GM19351 (cell line): ENCODE measurements at regions not wholly inside any gene's neighbourhood (a gene's known extent, or its start where the extent isn't known, plus 50 kb on each side); places are given as distances from the start of the nearest gene placed in this dataset.
"Not testable (repeated sequence)": the region's sequence is repeated elsewhere in the genome, so short reads cannot be mapped to it uniquely, and the experiment has no call there.

Experiments
- ATAC-seq: cut with Tn5 transposase; IDR thresholded peaks from one replicate; pipeline ENCODE4 v1.9.1; 2021; ENCODE audit warnings: mild to moderate bottlenecking, moderate library complexity; ENCODE audit not compliant: unreplicated experiment

DNA sequence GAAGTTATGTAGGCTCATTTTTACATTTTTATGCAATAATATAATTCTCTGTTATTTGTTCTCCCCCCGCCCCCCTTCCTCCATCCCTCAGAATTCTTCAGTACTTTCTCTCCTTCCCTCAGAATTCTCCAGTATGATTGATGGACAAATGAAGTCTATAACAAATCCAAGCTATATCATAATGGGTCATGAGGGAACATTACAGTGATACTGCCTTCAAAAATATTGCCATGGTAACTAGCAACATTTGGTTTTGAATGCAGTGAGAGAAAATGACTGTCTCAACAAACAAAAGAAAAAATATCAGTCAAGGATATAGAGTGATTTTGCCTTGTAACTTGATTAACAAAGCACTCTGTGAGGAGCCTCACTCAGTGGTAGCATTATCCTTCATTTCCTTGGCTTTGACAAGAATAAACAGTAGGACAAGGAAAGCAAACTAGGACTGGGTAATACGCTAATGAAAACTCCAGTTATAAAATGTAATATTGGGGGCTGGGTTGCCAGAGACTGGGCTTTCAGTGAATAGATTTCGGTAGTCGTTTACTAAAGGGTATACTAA is 392.9 kb upstream of the CRIM1 start:
- ATAC-seq, result no peak

DNA sequence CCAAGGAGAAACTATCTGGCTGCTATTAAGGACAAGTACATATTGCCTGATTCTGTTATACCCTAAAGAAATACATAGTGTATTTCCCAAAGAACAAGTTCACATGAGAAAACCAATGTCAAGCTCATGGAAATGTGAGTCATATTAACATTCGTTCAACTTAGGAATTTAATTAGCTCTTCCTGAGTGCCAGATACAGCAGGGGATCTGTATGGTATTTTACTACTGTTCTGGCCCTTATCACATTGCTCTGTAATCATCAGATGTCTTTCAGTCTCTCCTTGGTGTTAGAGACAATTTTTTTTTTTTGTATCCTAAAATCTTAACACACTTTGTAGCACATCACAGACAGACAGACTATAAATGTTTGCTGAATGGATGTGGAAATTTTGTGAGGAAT is 395.0 kb upstream of the CRIM1 start:
- no peak for ATAC-seq

DNA sequence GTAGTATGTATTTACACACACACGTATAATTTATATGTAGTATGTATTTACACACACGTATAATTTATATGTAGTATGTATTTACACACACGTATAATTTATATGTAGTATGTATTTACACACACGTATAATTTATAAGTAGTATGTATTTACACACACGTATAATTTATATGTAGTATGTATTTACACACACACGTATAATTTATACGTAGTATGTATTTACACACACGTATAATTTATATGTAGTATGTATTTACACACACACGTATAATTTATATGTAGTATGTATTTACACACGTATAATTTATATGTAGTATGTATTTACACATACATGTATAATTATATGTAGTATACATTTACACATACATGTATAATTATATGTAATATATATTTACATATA is 398.5 kb upstream of the CRIM1 start:
- ATAC-seq, result not testable (repeated sequence)

DNA sequence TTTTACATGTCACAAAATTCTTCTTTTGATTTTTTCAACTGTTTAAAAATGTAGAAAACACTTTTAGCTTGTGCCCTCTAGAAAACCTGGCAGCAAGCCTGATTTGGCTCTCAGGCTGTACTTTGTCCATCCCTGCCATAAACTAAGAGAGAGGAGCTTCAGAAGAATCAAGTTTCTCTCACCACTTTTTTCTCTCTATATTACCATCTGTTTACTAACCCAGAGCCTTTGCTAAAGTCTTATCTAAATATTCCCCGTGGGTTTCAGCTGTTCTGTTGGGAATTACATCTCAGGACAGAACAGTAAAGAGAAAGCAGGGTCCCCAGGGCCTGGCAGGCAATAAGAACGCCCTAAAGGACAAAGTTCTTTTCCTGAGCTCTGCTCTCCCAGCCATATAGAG is 409.1 kb upstream of the CRIM1 start:
- ATAC-seq, result no peak

DNA sequence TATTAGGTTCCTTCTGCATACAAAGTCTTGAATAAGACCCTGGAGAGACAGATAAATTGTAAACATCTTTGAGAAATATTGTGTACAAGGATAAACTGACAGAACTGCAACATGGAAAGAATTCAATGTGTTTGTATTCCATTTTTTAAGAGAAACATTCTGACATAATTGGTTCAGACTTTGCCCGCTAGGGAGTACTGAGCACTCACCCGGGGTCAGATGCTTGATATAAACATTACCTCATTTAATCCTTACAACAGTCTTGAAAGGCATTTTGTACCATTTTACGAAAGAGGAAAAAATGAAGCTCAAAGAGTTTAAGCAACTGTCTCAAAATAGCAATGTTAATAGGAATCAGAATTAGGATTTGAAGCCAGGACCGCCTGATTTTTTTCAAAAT is 416.7 kb upstream of the CRIM1 start:
- ATAC-seq, result no peak

DNA sequence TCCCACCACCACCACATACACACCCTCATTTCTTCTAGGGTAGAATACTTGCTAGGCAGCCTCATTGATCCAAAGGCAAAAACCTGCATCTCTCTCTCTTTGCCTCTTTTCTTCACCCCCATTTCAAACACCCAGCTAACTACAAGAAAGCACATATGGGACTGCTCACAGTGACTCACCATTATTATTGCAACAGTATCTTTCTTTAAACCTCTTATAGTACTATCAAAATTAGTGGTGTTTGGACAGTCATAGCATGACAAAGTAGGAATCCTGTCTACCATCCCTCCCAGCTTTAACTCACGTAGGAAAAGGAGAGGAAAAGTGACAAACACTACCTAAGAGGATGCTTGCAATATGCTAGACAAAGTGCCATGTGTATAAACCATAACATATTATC is 422.5 kb upstream of the CRIM1 start:
- no peak for ATAC-seq

DNA sequence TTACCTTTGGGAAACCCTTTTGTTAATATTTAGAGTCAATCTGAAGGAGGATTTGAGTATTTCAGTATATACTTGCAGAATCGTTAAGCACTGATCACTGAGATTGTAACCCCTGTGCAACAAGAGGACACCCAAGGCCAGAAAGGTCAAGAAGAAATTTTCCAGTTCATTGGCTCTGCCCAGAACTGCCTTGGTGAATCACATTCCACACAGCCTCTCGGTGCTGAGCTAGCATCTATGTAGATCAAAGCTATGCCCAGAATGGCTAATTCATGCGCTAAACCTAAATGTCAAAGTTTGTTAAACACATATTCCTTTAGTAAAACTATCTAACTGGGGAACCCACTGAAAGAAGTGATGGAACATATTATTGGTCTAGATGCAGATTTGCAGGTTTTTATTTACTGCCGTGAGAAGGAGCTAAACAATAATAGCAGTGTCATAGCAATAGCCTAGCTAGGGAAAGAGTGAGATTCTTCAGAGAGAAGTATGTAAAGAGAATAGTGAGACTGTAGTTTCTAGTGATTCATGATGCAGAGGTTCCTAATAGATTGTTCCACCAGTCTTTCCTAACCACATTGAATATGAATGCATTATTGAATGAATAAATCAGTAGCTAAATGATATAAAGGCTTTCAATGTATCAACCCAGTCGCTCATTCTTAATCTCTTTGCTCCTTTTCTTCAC is 423.2 kb upstream of the CRIM1 start:
- ATAC-seq, result no peak

DNA sequence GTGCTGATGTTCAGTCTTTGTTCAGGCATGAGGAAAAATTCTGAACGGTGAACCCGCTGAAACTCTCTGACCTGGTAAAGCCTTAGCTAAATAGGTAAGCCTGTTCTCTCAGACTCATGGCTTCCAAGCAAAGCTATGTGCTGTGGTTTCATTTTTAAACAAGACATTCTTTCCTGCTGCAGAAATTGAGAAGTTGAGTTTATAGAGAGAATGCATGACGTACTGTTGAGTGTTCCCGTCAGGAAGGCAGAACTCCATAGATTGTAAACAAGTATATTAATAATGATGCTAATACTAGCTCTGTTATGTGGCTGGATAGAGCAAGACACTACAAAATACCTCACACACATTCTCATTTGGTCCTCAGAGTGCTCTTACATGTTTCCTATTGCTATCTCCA is 424.0 kb upstream of the CRIM1 start:
- ATAC-seq, result no peak

DNA sequence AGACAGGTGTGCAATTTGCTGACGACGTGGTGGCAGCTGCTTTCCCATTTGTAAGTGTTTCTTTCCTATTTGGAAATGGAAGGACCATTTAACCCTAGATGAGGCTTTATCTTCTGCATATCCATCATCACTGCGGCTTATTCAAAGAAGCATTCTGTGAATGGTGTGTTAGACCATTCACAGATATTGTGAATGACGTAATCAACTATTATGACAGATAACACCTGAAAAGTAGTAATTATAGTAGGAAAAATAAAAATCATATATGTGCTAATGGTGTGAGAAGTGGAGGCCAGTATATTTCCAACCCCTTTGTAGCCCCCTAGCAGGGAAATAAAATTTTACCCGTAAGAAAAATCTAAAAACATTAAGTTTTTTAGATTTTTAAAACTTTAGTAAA is 424.5 kb upstream of the CRIM1 start:
- ATAC-seq, result no peak

DNA sequence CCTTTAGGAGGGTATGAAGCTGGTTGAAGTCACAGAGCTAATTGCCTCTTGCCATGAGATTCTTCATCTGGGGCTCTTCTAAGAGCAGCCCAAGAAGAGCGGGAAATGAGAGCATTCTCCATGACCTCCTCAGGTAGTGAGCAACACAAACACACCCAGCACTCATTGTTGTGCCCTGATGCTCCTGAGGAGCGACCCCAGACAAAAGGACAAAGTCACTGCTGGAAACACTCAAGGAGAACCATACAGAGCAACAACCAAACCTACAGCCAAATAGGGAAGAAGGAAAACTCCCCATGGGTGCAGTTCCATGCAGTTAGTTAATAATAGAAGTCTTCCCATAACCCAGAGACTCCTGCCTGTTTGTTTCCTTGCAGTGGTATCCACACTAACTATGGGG is 426.0 kb upstream of the CRIM1 start:
- no peak for ATAC-seq

DNA sequence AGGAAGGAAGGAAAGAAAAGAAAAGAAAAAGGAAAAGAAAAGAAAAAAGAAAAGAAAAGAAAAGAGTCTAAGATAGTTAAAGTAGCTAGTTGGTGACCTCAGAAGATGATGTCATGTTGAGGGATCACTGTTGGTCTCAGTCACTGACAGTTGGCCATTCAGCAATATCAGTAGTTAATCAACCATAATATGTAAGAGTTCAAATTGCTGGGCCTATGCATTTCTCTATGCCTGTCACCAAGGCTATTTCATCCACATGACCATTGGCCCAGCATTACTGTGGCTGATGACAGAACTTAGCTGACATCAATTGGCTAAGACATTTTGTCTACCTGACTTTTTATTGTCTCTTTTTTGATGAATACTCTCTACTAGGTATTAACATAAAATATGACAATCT is 435.5 kb upstream of the CRIM1 start:
- no peak for ATAC-seq

DNA sequence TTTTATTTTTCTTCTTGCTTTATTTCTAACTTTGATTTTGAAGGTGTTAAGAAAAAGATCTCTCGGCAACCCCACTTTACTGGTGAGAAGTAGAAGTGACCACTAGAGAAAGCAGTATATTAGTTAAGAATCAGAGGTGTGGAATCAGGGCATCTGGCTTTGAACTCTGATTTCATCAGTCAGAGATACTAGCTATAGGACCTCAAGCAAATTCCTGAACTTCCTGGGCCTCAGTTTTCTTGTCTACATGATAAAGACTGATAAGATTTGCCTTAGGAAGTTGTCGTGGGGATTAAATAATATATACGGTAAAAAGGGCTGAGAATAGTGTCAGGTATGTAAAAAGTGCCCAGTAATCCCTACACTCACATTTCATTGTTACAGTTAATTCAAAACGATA is 440.3 kb upstream of the CRIM1 start:
- ATAC-seq, result no peak

DNA sequence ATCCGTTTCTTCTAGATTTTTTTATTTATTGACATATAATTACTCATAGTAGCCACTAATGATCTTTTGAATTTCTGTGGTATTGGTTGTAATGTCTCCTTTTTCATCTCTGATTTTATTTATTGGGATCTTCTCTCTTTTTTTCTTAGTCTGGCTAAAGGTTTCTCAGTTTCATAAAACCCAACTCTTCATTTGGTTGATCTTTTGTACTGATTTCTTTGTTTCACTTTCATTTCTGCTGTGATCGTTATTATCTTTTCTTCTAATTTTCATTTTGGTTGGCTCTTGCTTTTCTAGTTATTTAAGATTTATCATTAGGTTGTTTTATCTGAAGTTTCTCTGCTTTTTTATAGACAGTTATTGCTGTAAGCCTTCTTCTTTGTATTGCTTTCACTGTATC is 463.6 kb upstream of the CRIM1 start:
- peak; percentile 62 for ATAC-seq

DNA sequence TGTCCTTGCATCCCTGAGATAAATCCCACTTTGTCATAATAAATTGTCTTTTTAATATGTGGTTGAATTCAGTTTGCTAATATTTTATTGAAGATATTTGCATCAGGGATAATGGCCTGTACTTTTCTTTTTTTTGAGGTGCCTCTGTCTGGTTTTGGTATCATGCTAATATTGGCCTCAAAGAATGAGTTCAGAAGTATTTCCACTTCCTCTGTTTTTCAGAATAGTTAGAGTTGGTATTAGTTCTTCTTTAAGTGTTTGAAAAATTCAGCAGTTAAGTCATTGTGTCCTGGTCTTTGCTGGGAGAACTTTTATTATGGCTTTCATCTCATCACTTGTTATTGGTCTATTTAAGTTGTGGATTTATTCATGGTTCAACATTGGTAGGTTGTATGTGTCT is 464.1 kb upstream of the CRIM1 start:
- peak; percentile 63 for ATAC-seq

DNA sequence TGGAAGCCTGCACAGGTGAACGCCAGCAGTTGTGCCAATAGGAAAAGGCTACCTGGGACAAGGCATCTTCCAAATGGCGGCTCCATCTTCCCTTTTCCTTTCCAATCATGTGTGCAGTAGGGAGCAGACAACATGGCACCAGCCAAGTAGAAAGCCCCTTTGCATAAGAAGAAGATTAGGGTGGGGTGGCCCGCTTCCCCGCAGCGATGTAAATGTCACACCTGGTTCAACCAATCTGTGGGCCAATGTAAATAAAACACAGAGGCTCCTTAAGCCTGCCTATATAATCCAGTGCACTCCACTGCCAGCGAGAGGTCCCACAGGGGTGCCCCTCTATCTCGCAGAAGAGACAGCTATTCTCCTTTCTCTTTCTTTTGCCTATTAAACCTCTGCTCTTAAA is 468.4 kb upstream of the CRIM1 start:
- ATAC-seq, result no peak

DNA sequence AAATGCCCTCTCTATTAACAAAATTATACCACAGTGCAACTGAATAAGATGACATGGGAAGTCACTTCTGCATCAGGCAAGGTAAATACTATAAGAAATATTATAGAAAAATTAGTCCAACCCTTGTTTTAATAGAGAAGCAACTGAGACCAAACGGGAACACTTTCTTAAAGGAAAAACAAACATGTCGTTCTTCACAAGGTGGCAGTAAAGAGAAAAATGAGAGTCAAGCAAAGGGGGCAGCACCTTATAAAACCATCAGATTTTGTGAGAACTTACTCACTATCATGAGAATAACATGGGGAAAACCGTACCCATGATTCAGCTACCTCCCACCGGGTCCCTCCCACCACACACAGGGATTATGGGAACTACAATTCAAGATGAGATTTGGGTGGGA is 481.7 kb upstream of the CRIM1 start:
- ATAC-seq, result no peak

DNA sequence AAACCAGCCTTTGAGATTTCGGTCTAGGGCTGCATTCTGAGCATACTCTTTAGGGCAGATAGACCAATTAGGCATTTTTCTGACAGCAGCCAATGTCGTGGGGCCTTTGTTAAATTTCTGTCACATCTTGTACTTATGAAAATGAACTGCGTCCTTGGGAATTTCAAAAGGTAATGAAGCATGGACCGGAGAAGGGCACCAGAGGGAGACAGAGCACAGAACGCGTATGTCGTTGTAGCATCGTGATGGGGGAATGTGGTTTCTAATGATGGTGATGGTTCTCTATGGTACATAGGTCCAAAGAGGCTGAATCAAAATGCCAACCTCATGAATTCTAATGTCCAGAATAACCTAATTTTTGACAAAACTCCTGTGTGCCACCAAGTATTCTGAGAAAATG is 483.9 kb upstream of the CRIM1 start:
- no peak for ATAC-seq

DNA sequence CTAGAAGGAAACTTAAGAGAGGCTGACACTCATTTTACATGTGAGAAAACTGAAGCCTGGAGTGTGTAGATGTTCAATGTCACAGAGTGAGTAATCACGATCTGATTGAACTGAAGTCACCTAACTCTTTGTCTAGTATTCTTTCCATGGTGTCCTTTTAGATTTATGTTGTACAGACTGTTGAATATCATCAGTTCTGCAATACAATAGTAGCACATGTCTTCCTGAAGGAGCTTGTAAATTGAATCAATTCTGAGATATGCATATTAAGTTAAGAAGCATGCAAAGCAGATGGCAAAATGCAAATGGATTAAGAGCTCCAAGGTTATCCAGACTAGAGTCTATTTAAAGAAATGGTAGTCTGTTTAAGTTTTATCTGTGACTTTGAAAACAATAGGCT is 484.9 kb upstream of the CRIM1 start:
- no peak for ATAC-seq

DNA sequence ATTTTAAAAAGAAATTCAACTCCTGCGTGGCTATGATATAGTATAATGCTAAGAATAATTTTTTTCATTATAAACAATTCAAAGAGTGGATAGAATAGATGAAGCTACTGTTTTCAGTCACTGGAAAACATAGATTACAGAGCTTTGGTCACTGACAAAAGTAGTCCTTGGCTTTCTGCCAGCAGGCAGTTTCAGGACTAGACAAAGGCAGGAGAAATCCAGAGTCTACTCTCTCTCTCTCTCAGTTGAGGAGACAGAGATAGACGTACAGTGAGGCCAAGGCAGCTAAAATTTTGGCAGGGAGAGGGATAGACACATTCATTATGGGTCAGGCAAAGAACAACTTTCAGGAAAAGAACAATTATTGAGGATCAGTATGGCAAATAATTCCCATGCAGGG is 491.4 kb upstream of the CRIM1 start:
- ATAC-seq, result no peak

DNA sequence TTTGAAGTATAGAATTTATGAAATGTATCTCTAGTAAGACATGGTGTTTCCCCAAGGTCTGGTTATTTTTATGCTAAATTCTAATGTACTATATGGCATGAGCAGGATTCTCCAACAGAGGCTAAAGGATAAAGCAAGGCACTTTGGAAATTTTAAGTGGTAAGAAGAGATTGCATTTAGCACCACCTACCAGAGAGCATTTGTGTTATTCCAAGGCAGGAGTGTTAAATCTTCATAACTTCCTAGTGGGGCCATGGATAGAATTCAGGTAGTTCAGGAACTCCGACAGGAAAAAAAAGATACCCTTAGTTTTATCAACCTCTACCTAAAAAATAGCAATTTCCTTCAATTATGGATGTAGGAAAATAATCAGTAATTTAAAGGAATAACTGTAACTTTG is 497.4 kb upstream of the CRIM1 start:
- no peak for ATAC-seq

DNA sequence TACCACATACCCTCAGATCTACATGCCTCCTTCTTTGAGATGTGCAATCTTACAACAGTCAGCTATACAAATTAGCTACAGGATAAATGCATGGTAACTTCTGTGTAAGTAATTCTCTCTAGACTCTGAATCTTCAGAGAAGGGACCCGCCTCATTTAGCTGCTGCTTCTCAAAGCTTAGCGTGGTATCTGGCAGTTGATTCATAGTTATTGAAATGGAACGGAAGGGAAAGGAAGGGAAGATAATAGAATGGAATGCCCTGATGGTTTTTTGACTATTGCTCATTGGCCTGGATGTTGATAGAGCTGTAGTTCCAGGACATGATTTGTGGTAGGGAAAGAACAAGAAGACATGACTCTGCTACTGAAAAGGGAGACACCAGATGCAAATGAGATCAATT is 498.1 kb upstream of the CRIM1 start:
- ATAC-seq, result no peak

DNA sequence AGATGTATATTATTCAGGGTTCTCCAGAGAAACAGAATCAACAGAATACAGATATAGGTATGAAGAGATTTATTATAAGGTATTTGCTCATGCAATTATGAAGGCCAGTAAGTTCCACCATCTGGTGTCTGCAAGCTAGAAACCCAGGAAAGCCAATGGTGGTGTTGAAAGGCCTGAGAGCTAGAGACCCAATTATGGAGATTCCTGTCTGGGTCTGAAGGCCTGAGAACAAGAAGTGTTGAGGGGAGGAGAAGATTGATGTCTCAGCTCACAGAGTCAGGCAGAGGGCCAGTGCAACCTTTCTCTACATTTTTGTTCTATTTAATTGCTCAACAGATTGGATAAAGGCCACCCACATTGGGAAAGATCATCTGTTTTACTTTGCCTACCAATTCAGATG is 524.2 kb upstream of the CRIM1 start:
- ATAC-seq, result no peak

DNA sequence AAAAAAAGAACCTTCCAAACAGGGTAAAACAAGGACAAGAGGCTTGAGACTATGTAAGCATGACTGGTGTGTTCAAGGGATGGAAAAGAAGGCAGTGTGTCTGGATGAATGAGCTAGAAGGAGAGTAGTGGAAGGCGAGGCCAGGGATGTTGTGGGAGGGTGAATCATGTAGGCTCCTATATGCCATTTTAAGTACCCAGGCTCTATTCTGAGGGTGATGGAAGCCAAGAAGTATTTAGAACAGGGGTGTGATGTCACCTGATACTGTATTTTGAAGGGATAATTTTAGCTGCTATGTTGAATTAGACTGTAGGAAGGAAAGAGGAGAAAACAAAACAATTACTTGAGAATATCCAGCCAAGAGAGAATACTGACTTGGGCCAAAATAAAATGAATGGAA is 524.7 kb upstream of the CRIM1 start:
- no peak for ATAC-seq
